ENCODE measurements at regions not wholly inside any gene's neighbourhood (a gene's known extent, or its start where the extent isn't known, plus 50 kb on each side); places are given as distances from the start of the nearest gene placed in this dataset.

DNA sequence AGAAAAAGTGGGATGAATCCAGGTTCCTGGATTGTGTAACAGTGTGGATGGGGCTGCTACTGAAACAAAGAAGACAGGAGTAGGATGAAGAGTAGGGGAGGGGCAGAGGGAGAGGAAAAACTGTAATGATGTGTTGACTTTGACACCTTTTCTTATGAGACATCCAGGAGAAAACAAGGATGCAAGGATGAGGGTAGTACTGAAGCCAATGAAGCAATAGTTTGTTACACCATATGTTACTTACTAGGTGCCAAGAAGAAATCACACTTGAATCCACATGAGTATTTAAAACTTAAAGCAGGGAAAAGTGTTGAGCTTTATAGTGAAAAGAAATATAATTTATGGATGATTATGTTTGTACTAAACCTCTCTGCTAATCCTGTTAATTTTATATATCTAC lies 420.6 kb downstream of the ARL4A start:
- Histone ChIP-seq H3K9me3 (replicated peaks; ENCODE audit: insufficient read depth, low read length) (no peaks in the 10 kb centered on the region), H3K79me2 (ENCODE audit: low read length) (no peaks in the 10 kb centered on the region), H3K9ac (ENCODE audit: low read length) (no peak overlapping the region), H3K36me3 (replicated peaks; ENCODE audit: insufficient read depth, low read length) (no peaks in the 10 kb centered on the region), H3K9me2 (replicated peaks; ENCODE audit: insufficient read depth, low read length) (no peaks in the 10 kb centered on the region), H3K4me1 (ENCODE audit: low read length) (no peaks in the 10 kb centered on the region), H3K27ac (ENCODE audit: low read length) (no peak overlapping the region), H3K4me2 (ENCODE audit: low read depth, low read length) (no peak overlapping the region), H3F3A (ENCODE audit: insufficient read depth, low read length) (no peaks in the 10 kb centered on the region), H3K27me3 (replicated peaks; ENCODE audit: insufficient read depth, low read length) (no peaks in the 10 kb centered on the region), H2AFZ (ENCODE audit: low read length) (no peak overlapping the region), H3K4me3 (ENCODE audit: low read length) (no peak overlapping the region), H4K20me1 (ENCODE audit: insufficient read depth, low read length) (no peaks in the 10 kb centered on the region)
- no peak for TF ChIP-seq EZH2phosphoT487 (IDR thresholded peaks at IDR 0.05; ENCODE audit: low read length)
- TF ChIP-seq, protein P1, sequence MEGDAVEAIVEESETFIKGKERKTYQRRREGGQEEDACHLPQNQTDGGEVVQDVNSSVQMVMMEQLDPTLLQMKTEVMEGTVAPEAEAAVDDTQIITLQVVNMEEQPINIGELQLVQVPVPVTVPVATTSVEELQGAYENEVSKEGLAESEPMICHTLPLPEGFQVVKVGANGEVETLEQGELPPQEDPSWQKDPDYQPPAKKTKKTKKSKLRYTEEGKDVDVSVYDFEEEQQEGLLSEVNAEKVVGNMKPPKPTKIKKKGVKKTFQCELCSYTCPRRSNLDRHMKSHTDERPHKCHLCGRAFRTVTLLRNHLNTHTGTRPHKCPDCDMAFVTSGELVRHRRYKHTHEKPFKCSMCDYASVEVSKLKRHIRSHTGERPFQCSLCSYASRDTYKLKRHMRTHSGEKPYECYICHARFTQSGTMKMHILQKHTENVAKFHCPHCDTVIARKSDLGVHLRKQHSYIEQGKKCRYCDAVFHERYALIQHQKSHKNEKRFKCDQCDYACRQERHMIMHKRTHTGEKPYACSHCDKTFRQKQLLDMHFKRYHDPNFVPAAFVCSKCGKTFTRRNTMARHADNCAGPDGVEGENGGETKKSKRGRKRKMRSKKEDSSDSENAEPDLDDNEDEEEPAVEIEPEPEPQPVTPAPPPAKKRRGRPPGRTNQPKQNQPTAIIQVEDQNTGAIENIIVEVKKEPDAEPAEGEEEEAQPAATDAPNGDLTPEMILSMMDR (IDR thresholded peaks at IDR 0.05; ENCODE audit: low read length): no peak
- TF ChIP-seq EZH2 (optimal IDR thresholded peaks at IDR 0.05; ENCODE audit: low read depth, low read length): no peak
- no peak for DNase-seq

DNA sequence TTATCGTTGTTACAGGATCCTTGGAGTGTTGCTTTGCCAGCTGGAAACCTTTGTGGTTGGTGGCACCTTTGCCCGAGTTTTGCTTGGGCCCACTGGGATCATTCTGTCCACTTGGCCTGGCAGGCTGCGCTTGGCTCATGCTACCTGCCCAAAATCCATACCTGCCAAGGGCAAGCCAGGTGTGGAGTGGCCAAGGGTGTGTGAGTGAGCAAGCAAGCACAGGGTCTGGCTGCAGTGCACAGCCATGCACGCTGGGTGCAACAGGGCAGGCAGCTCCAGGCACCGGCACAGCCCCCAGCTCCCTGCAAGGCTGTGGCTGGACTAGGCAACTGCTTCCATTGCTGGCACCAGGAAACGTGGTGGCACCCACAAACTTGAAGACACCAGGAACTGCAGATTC lies 421.8 kb downstream of the ARL4A start:
- Histone ChIP-seq H3K4me1 (ENCODE audit: low read length) (no peaks in the 10 kb centered on the region), H3K4me2 (ENCODE audit: low read depth, low read length) (no peak overlapping the region), H2AFZ (ENCODE audit: low read length) (no peak overlapping the region), H3K4me3 (ENCODE audit: low read length) (no peak overlapping the region), H3F3A (ENCODE audit: insufficient read depth, low read length) (no peaks in the 10 kb centered on the region), H3K9me2 (replicated peaks; ENCODE audit: insufficient read depth, low read length) (no peaks in the 10 kb centered on the region), H3K27me3 (replicated peaks; ENCODE audit: insufficient read depth, low read length) (no peaks in the 10 kb centered on the region), H3K9ac (ENCODE audit: low read length) (no peak overlapping the region), H3K79me2 (ENCODE audit: low read length) (no peaks in the 10 kb centered on the region), H3K27ac (ENCODE audit: low read length) (no peak overlapping the region), H3K36me3 (replicated peaks; ENCODE audit: insufficient read depth, low read length) (no peaks in the 10 kb centered on the region), H3K9me3 (replicated peaks; ENCODE audit: insufficient read depth, low read length) (no peaks in the 10 kb centered on the region), H4K20me1 (ENCODE audit: insufficient read depth, low read length) (no peaks in the 10 kb centered on the region)
- TF ChIP-seq EZH2 (optimal IDR thresholded peaks at IDR 0.05; ENCODE audit: low read depth, low read length): no peak
- no peak for TF ChIP-seq EZH2phosphoT487 (IDR thresholded peaks at IDR 0.05; ENCODE audit: low read length)
- TF ChIP-seq, protein P1 (IDR thresholded peaks at IDR 0.05; ENCODE audit: low read length): no peak
- DNase-seq: no peak

DNA sequence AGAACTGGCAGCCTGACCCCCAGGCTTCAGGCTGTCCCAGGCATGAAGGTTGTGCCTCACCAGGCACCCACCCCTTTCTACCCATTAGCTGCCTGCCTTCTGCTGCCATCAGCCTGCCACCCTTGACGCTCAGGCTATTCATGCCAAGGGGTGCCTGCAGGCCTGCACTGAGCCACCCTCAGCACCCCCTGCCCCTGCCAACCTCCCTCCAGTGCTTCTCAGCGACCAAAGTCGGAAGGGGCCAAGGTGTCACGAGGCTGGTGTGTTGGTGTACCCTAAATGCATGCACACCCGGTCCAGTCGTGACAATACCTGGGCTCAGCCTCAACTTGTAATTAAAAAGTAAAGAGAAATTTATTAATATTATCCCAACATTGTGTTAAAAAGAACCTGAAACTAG lies 422.7 kb downstream of the ARL4A start:
- Histone ChIP-seq H3K27ac (ENCODE audit: low read length) (no peak overlapping the region), H3K9me2 (replicated peaks; ENCODE audit: insufficient read depth, low read length) (no peaks in the 10 kb centered on the region), H3K27me3 (replicated peaks; ENCODE audit: insufficient read depth, low read length) (no peaks in the 10 kb centered on the region), H3F3A (ENCODE audit: insufficient read depth, low read length) (no peaks in the 10 kb centered on the region), H3K79me2 (ENCODE audit: low read length) (no peaks in the 10 kb centered on the region), H3K4me1 (ENCODE audit: low read length) (no peaks in the 10 kb centered on the region), H3K9me3 (replicated peaks; ENCODE audit: insufficient read depth, low read length) (no peaks in the 10 kb centered on the region), H2AFZ (ENCODE audit: low read length) (no peak overlapping the region), H3K36me3 (replicated peaks; ENCODE audit: insufficient read depth, low read length) (no peaks in the 10 kb centered on the region), H3K4me3 (ENCODE audit: low read length) (no peak overlapping the region), H3K9ac (ENCODE audit: low read length) (no peak overlapping the region), H4K20me1 (ENCODE audit: insufficient read depth, low read length) (no peaks in the 10 kb centered on the region), H3K4me2 (ENCODE audit: low read depth, low read length) (no peak overlapping the region)
- no peak for DNase-seq
- TF ChIP-seq EZH2phosphoT487 (IDR thresholded peaks at IDR 0.05; ENCODE audit: low read length) (no peak), EZH2 (optimal IDR thresholded peaks at IDR 0.05; ENCODE audit: low read depth, low read length) (no peak)
- TF ChIP-seq, protein P1 (IDR thresholded peaks at IDR 0.05; ENCODE audit: low read length): no peak
